HL-60 (cell line): ENCODE measurements at regions not wholly inside any gene's neighbourhood (a gene's known extent, or its start where the extent isn't known, plus 50 kb on each side); places are given as distances from the start of the nearest gene placed in this dataset.

Experiments
- CTCF ChIP-seq: IDR thresholded peaks from one replicate; pipeline ENCODE4 v1.5.1; 2011; ENCODE audit warnings: low read length, control low read depth, inconsistent platforms; ENCODE audit not compliant: insufficient read depth
- POLR2AphosphoS5 ChIP-seq: IDR thresholded peaks from 2 replicates; pipeline ENCODE4 v1.6.1; 2012; ENCODE audit warnings: low read depth
- REST ChIP-seq: IDR thresholded peaks from 2 replicates; pipeline ENCODE4 v1.6.1; 2012; ENCODE audit warnings: low read depth; ENCODE audit not compliant: insufficient replicate concordance
- SPI1 ChIP-seq: IDR thresholded peaks from 2 replicates; pipeline ENCODE4 v1.6.1; 2012; ENCODE audit warnings: low read depth, mild to moderate bottlenecking, borderline replicate concordance

GRCh38 chr22:26811647-26811992 lies 154.2 kb downstream of the MIAT start:
- TF ChIP-seq POLR2AphosphoS5, result no peak
- TF ChIP-seq CTCF, result no peak
- TF ChIP-seq REST, result no peak
- TF ChIP-seq SPI1, result no peak
